HEK293 (cell line): ENCODE measurements at regions not wholly inside any gene's neighbourhood (a gene's known extent, or its start where the extent isn't known, plus 50 kb on each side); places are given as distances from the start of the nearest gene placed in this dataset.

Source experiments
- CTCF ChIP-seq: fragments of 450-650 bp; formaldehyde crosslinking; IDR thresholded peaks from 2 replicates; pipeline ENCODE4 v1.5.1; 2016; ENCODE audit warnings: missing biosample characterization, missing genetic modification characterization
- ELK4 ChIP-seq: IDR thresholded peaks from 2 replicates; pipeline ENCODE4 v1.6.1; 2011; ENCODE audit warnings: mild to moderate bottlenecking, low read depth, low read length, borderline replicate concordance
- GLIS1 ChIP-seq: fragments of 450-650 bp; formaldehyde crosslinking; IDR thresholded peaks from 2 replicates; pipeline ENCODE4 v1.5.1; 2016; ENCODE audit warnings: missing biosample characterization, missing genetic modification characterization
- KLF1 ChIP-seq: fragments of 450-650 bp; formaldehyde crosslinking; IDR thresholded peaks from 2 replicates; pipeline ENCODE4 v1.5.1; 2016; ENCODE audit warnings: missing biosample characterization, missing genetic modification characterization
- PRDM2 ChIP-seq: fragments of 450-650 bp; formaldehyde crosslinking; IDR thresholded peaks from 2 replicates; pipeline ENCODE4 v1.5.1; 2016; ENCODE audit warnings: missing biosample characterization, missing genetic modification characterization, borderline replicate concordance
- REST ChIP-seq: fragments of 450-650 bp; formaldehyde crosslinking; IDR thresholded peaks from 2 replicates; pipeline ENCODE4 v1.5.1; 2016; ENCODE audit warnings: missing biosample characterization, missing genetic modification characterization
- SALL2 ChIP-seq: fragments of 450-650 bp; formaldehyde crosslinking; IDR thresholded peaks from 2 replicates; pipeline ENCODE4 v1.5.0; 2017; ENCODE audit warnings: missing biosample characterization, mild to moderate bottlenecking, missing genetic modification characterization, borderline replicate concordance
- ZBTB7A ChIP-seq: fragments of 450-650 bp; formaldehyde crosslinking; IDR thresholded peaks from 2 replicates; pipeline ENCODE4 v1.5.1; 2016; ENCODE audit warnings: low read depth, missing biosample characterization, missing genetic modification characterization
- ZNF280C ChIP-seq: fragments of 450-650 bp; formaldehyde crosslinking; IDR thresholded peaks from 2 replicates; pipeline ENCODE4 v1.5.1; 2016; ENCODE audit warnings: missing biosample characterization, missing genetic modification characterization
- ZNF416 ChIP-seq: fragments of 450-650 bp; formaldehyde crosslinking; IDR thresholded peaks from 2 replicates; pipeline ENCODE4 v1.5.1; 2016; ENCODE audit warnings: missing biosample characterization, missing genetic modification characterization
- ZNF544 ChIP-seq: fragments of 450-650 bp; formaldehyde crosslinking; IDR thresholded peaks from 2 replicates; pipeline ENCODE4 v1.5.0; 2017; ENCODE audit warnings: missing biosample characterization, missing genetic modification characterization
- ZNF561 ChIP-seq: fragments of 450-650 bp; IDR thresholded peaks from 2 replicates; pipeline ENCODE4 v1.5.1; 2018; ENCODE audit warnings: missing biosample characterization, missing genetic modification characterization, borderline replicate concordance
- ZNF677 ChIP-seq: fragments of 450-650 bp; IDR thresholded peaks from 2 replicates; pipeline ENCODE4 v1.5.0; 2018; ENCODE audit warnings: missing biosample characterization, mild to moderate bottlenecking, missing genetic modification characterization, moderate library complexity

GRCh38 chr20:58038123-58038654 is 190.3 kb downstream of the ANKRD60 start:
- TF ChIP-seq CTCF (tag by site-specific recombination), result no peak
- TF ChIP-seq ZNF280C (tag by site-specific recombination), result no peak
- no peak for TF ChIP-seq ZNF544 (tag by site-specific recombination)
- TF ChIP-seq REST (tag by site-specific recombination), result no peak
- TF ChIP-seq ZNF677 (tag by site-specific recombination), result no peak
- TF ChIP-seq ZBTB7A, result no peak
- no peak for TF ChIP-seq GLIS1 (tag by site-specific recombination)
- no peak for TF ChIP-seq PRDM2 (tag by site-specific recombination)
- no peak for TF ChIP-seq ELK4
- no peak for TF ChIP-seq KLF1 (tag by site-specific recombination)
- TF ChIP-seq SALL2 (tag by site-specific recombination), result no peak
- no peak for TF ChIP-seq ZNF561 (tag by site-specific recombination)
- TF ChIP-seq ZNF416 (tag by site-specific recombination), result no peak
